Osteocyte (in vitro differentiated cells): ENCODE measurements at regions not wholly inside any gene's neighbourhood (a gene's known extent, or its start where the extent isn't known, plus 50 kb on each side); places are given as distances from the start of the nearest gene placed in this dataset.

Experiments
- DNase-seq: peaks from one replicate; pipeline ENCODE4 v3.0.0; 2021; ENCODE audit warnings: mixed read lengths; ENCODE audit not compliant: unreplicated experiment; ENCODE audit errors: extremely low spot score
- H3K27ac Mint-ChIP-seq: one replicate; pipeline ENCODE4 v1.8.0; 2021; ENCODE audit warnings: mild to moderate bottlenecking, mixed read lengths; ENCODE audit not compliant: unreplicated experiment
- H3K27me3 Mint-ChIP-seq: one replicate; pipeline ENCODE4 v1.8.0; 2021; ENCODE audit warnings: mixed read lengths; ENCODE audit not compliant: unreplicated experiment
- H3K36me3 Mint-ChIP-seq: one replicate; pipeline ENCODE4 v1.8.0; 2021; ENCODE audit warnings: mixed read lengths; ENCODE audit not compliant: unreplicated experiment
- H3K4me1 Mint-ChIP-seq: one replicate; pipeline ENCODE4 v1.8.0; 2021; ENCODE audit warnings: mixed read lengths; ENCODE audit not compliant: unreplicated experiment
- H3K4me3 Mint-ChIP-seq: one replicate; pipeline ENCODE4 v1.8.0; 2021; ENCODE audit warnings: mild to moderate bottlenecking, moderate library complexity, mixed read lengths; ENCODE audit not compliant: unreplicated experiment
- H3K9me3 Mint-ChIP-seq: one replicate; pipeline ENCODE4 v1.8.0; 2021; ENCODE audit warnings: mixed read lengths; ENCODE audit not compliant: unreplicated experiment
- TF ChIP-seq, protein P1 (sequence below): fragments of 200-600 bp; sonication (generic); IDR thresholded peaks from 2 replicates; pipeline ENCODE4 v1.5.0; 2021; ENCODE audit warnings: antibody characterized with exemption, mild to moderate bottlenecking, moderate library complexity

- no peak for DNase-seq
- H3K27me3 Mint-ChIP-seq, result no peaks in the 10 kb centered on the region
- no peaks in the 10 kb centered on the region for H3K9me3 Mint-ChIP-seq
- no peaks in the 10 kb centered on the region for H3K36me3 Mint-ChIP-seq
- no peak overlapping the region for H3K4me3 Mint-ChIP-seq
- H3K27ac Mint-ChIP-seq, result no peak overlapping the region
- H3K4me1 Mint-ChIP-seq, result peaks cover 30% of the 10 kb centered on the region
- TF ChIP-seq, protein P1, sequence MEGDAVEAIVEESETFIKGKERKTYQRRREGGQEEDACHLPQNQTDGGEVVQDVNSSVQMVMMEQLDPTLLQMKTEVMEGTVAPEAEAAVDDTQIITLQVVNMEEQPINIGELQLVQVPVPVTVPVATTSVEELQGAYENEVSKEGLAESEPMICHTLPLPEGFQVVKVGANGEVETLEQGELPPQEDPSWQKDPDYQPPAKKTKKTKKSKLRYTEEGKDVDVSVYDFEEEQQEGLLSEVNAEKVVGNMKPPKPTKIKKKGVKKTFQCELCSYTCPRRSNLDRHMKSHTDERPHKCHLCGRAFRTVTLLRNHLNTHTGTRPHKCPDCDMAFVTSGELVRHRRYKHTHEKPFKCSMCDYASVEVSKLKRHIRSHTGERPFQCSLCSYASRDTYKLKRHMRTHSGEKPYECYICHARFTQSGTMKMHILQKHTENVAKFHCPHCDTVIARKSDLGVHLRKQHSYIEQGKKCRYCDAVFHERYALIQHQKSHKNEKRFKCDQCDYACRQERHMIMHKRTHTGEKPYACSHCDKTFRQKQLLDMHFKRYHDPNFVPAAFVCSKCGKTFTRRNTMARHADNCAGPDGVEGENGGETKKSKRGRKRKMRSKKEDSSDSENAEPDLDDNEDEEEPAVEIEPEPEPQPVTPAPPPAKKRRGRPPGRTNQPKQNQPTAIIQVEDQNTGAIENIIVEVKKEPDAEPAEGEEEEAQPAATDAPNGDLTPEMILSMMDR, result no peak
These were observed 214.5 kb downstream of the FAT3 start for GRCh38 chr11:92439133-92439532.

DNA sequence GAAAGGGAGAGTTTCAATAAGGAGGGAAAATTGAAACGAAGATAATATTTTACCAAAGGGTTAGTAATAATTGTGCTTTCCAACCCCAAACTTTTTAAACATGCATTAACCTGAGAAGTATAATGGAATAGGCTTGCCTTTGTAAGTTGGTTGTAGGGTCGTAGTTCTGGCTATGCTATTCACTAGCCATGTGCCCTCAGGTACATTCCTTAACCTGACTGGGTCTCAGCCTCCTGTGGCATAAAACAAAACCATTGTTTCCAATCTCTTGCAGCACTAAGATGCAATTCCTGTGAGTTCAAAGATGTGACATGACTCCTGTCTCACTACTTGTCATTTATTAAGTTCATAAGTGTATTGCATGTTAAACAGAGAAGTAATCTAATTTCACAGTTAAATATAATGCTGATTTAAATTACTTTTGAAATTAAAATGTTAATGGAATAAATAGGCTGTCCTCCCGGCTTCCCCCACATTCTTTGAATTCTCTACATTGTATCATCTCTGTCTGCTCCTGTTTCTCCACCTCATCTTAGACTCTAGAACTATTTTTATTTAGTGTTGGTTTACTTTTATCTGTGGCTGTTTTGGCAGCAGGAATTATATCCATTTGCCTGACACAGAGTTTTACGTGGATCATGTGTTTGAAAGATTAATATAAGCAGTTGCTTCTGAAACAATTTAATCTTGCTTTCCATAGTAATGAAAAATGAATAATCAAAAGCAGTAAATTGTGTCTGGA lies 216.3 kb downstream of the FAT3 start:
- Mint-ChIP-seq H3K36me3 (no peaks in the 10 kb centered on the region), H3K4me3 (no peak overlapping the region), H3K27ac (no peak overlapping the region), H3K9me3 (no peaks in the 10 kb centered on the region), H3K27me3 (no peaks in the 10 kb centered on the region), H3K4me1 (peaks cover 31% of the 10 kb centered on the region)
- DNase-seq, result no peak
- TF ChIP-seq, protein P1, result no peak

DNA sequence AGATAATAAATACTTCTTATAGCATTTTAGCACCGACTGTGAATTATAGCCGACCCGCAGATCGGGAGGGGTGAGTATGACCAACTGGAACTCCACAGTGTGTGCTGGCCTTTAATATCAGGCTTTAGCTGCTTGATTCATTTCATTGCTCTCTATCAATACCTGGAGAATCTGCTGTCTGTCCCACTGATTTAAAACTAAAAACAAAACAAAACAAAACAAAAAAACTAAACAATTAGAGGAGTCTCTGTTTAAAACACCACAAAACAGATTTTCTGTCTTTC lies 216.8 kb downstream of the FAT3 start:
- no peak overlapping the region for H3K27ac Mint-ChIP-seq
- no peaks in the 10 kb centered on the region for H3K36me3 Mint-ChIP-seq
- H3K4me3 Mint-ChIP-seq, result no peak overlapping the region
- TF ChIP-seq, protein P1, result no peak
- no peaks in the 10 kb centered on the region for H3K9me3 Mint-ChIP-seq
- H3K27me3 Mint-ChIP-seq, result no peaks in the 10 kb centered on the region
- peaks cover 31% of the 10 kb centered on the region for H3K4me1 Mint-ChIP-seq
- DNase-seq, result no peak

DNA sequence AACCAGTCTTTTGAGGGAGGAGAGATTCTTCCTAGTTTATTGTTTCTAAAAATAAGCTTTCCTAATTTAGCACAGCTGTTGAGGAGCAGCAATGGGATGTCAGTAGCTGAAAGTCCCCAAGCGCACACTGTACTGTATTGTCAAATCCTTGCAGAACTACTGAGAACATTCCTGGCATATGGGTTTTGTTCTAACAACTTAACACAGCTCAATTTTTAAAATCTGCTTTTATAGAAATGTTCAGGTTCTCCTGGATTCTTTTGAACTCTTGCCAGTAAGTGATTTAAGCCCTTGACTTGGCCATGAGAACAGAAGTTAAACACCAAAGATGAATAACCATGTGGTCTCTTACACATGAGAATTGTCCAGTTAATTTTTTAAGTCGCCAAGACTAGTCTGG lies 218.6 kb downstream of the FAT3 start:
- no peaks in the 10 kb centered on the region for H3K36me3 Mint-ChIP-seq
- no peak for DNase-seq
- peaks cover 30% of the 10 kb centered on the region for H3K4me1 Mint-ChIP-seq
- TF ChIP-seq, protein P1, result no peak
- H3K27ac Mint-ChIP-seq, result no peak overlapping the region
- no peaks in the 10 kb centered on the region for H3K27me3 Mint-ChIP-seq
- H3K9me3 Mint-ChIP-seq, result no peaks in the 10 kb centered on the region
- no peak overlapping the region for H3K4me3 Mint-ChIP-seq

GRCh38 chr11:92447586-92447985 lies 223.0 kb downstream of the FAT3 start:
- Mint-ChIP-seq H3K27me3 (no peaks in the 10 kb centered on the region), H3K4me1 (peaks cover 19% of the 10 kb centered on the region), H3K36me3 (no peaks in the 10 kb centered on the region), H3K27ac (no peak overlapping the region), H3K4me3 (no peak overlapping the region), H3K9me3 (no peaks in the 10 kb centered on the region)
- DNase-seq, result no peak
- TF ChIP-seq, protein P1, result no peak
